H1 (cell line): ENCODE measurements at regions not wholly inside any gene's neighbourhood (a gene's known extent, or its start where the extent isn't known, plus 50 kb on each side); places are given as distances from the start of the nearest gene placed in this dataset.

Experiments used
- CHD1 ChIP-seq: IDR thresholded peaks from 2 replicates; pipeline ENCODE4 v1.6.1; 2012; ENCODE audit warnings: low read depth, low read length, improper control_type of control experiment
- EZH2 ChIP-seq: fragments of 200-600 bp; sonication (generic); IDR thresholded peaks from 2 replicates; pipeline ENCODE4 v1.7.1; 2012; ENCODE audit warnings: low read depth, mild to moderate bottlenecking, moderate library complexity, low read length, inconsistent platforms; ENCODE audit not compliant: severe bottlenecking
- FOSL1 ChIP-seq: IDR thresholded peaks from 2 replicates; pipeline ENCODE4 v1.6.1; 2011; ENCODE audit warnings: mild to moderate bottlenecking, low read depth, low read length, moderate library complexity; ENCODE audit not compliant: insufficient read depth
- MAFK ChIP-seq: IDR thresholded peaks from 2 replicates; pipeline ENCODE4 v1.6.1; 2012; ENCODE audit warnings: low read depth, mild to moderate bottlenecking, improper control_type of control experiment, low read length
- NANOG ChIP-seq: IDR thresholded peaks from 2 replicates; pipeline ENCODE4 v1.6.1; 2011; ENCODE audit warnings: low read length, low read depth, mild to moderate bottlenecking, inconsistent platforms; ENCODE audit not compliant: insufficient read depth, poor library complexity, severe bottlenecking
- NRF1 ChIP-seq: IDR thresholded peaks from 2 replicates; pipeline ENCODE4 v1.6.1; 2011; ENCODE audit warnings: mild to moderate bottlenecking, low read depth, low read length, improper control_type of control experiment
- POU5F1 ChIP-seq: IDR thresholded peaks from 2 replicates; pipeline ENCODE4 v1.6.1; 2011; ENCODE audit warnings: low read depth, mild to moderate bottlenecking, low read length, moderate library complexity
- RAD21 ChIP-seq, 2 experiments: IDR thresholded peaks in 1 of 2; conservative IDR thresholded peaks in 1 of 2; 2 replicates each; pipeline ENCODE4 v1.6.1; 2011; ENCODE audit warnings: low read depth in 2 of 2, low read length in 2 of 2, improper control_type of control experiment in 1 of 2, inconsistent platforms in 1 of 2, mild to moderate bottlenecking in 1 of 2, moderate library complexity in 1 of 2
- SIRT6 ChIP-seq: IDR thresholded peaks from one replicate; pipeline ENCODE4 v1.7.1; 2012; ENCODE audit warnings: low read length, inconsistent platforms
- SUZ12 ChIP-seq: fragments of 200-600 bp; sonication (generic); IDR thresholded peaks from 2 replicates; pipeline ENCODE4 v1.6.1; 2012; ENCODE audit warnings: mild to moderate bottlenecking, inconsistent platforms, low read length, moderate library complexity, mixed read lengths
- TEAD4 ChIP-seq: IDR thresholded peaks from 2 replicates; pipeline ENCODE4 v1.6.1; 2012; ENCODE audit warnings: low read depth, low read length, inconsistent platforms, mixed read lengths
- ZNF274 ChIP-seq: IDR thresholded peaks from 2 replicates; pipeline ENCODE4 v1.7.0; 2012; ENCODE audit warnings: low read length, borderline replicate concordance; ENCODE audit errors: extremely low read depth

DNA sequence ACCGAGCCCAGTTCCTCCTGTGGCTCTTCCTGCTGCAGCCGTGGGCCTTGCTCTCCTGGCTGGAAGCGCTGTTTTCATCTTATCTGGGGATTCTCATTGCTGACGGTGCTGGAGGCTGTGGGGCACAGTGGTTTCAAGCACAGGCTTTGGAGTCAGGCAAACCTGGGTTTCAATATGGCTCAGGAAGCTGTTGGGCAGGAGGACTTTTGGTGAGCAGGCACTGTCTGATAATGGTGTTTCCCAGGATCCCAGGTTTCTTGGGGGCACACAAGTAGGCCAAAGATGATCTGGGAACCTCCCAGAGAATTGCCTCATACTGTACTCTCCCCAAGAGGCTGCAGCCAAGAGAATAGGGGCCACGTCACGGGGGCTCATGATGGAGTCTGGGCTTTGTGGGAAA is 105.6 kb upstream of the TRABD2B start (continued):
- no peak for TF ChIP-seq SIRT6
- TF ChIP-seq MAFK = no peak
- no peak for TF ChIP-seq SUZ12
- TF ChIP-seq RAD21 (IDR thresholded peaks at IDR 0.05 in 1 of 2, conservative IDR thresholded peaks at IDR 0.05 in 1 of 2; ENCODE audit: low read depth in 2 of 2, low read length in 2 of 2) = no peak
- TF ChIP-seq FOSL1 = no peak
- TF ChIP-seq CHD1 = no peak
- TF ChIP-seq TEAD4 = no peak
- no peak for TF ChIP-seq NRF1
- no peak for TF ChIP-seq ZNF274
- no peak for TF ChIP-seq NANOG
- no peak for TF ChIP-seq POU5F1
- TF ChIP-seq EZH2 = no peak
- TF ChIP-seq, all 59 proteins: peak for 0
